Choroid plexus epithelial cell (primary cell): ENCODE measurements at regions not wholly inside any gene's neighbourhood (a gene's known extent, or its start where the extent isn't known, plus 50 kb on each side); places are given as distances from the start of the nearest gene placed in this dataset.
A peak's percentile ranks its signal among the peaks of the same experiment; 100 is the strongest.

Source experiments
- DNase-seq: peaks from one replicate; pipeline ENCODE4 v3.0.0-alpha.2; 2010; ENCODE audit warnings: low read depth
- H3K4me3 ChIP-seq: 2 replicates; pipeline ENCODE4 v1.5.1; 2011; ENCODE audit warnings: low read depth, mild to moderate bottlenecking, control low read depth, low read length, moderate library complexity
- CTCF ChIP-seq: conservative IDR thresholded peaks from 2 replicates; pipeline ENCODE4 v1.5.1; 2011; ENCODE audit warnings: low read depth, mild to moderate bottlenecking, control low read depth, inconsistent platforms, low read length, moderate library complexity

DNA sequence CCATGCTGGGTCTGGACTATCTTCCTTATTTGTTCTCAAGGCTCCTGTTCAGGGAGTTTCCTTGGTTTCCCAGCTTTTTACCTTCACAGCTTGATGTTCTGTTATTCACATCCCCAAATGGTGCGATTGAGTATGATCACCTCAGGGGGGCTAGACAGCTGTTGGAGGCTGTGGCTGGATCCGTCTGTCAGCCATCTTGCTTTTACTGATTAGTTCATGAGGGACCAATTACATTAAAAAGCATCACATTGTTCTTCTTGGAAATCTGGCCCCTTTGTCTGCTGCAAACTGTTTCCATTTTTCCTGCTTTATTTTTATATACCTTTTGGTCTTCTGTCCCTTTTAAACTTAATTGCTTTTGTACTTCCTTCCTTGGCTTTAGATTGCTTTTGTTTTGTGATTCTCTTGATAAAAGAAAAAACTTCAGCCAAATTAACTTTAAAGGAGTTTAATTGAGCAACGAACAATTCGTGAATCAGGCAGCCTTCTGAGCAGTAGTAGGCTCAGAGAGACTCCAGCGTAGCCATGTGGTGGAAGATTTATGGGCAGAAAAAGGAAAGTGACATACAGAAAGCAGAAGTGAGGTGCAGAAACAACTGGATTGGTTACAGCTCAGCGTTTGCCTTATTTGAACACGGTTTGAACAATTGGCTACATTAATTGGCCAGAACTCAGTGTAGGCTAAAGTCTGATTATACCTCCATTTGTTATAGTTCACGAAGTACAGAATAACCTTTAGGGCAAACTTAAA lies 208.7 kb downstream of the AEBP2 start:
- TF ChIP-seq CTCF = no peak
- no peak for DNase-seq
- no peak overlapping the region for H3K4me3 ChIP-seq

DNA sequence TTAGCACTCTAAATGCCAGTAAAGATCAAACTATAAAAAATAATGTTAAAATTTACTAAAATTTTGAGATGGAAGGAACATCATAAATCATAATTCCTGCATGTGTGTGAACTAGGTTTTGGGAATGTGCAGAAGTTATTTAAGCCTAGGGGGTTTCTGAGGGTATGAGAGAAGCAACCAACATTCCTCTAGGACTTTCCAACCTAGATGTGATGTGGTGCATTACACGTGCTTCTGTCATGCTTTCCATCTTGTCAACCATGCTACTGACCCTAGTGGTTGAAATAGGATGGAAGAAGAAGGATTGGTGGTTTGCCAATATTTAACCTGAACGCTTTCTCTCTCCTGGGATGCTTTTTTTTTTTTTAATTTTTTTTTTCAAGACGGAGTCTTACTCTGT lies 209.3 kb downstream of the AEBP2 start:
- H3K4me3 ChIP-seq = no peak overlapping the region
- no peak for DNase-seq
- TF ChIP-seq CTCF = no peak

GRCh38 chr12:19652386-19652785 lies 213.1 kb downstream of the AEBP2 start:
- no peak overlapping the region for H3K4me3 ChIP-seq
- no peak for DNase-seq
- TF ChIP-seq CTCF = no peak

- peak; percentile 59 for DNase-seq
- no peak for TF ChIP-seq CTCF
- no peak overlapping the region for H3K4me3 ChIP-seq
Measured at GRCh38 chr12:19654650-19655376, 215.5 kb downstream of the AEBP2 start.

DNA sequence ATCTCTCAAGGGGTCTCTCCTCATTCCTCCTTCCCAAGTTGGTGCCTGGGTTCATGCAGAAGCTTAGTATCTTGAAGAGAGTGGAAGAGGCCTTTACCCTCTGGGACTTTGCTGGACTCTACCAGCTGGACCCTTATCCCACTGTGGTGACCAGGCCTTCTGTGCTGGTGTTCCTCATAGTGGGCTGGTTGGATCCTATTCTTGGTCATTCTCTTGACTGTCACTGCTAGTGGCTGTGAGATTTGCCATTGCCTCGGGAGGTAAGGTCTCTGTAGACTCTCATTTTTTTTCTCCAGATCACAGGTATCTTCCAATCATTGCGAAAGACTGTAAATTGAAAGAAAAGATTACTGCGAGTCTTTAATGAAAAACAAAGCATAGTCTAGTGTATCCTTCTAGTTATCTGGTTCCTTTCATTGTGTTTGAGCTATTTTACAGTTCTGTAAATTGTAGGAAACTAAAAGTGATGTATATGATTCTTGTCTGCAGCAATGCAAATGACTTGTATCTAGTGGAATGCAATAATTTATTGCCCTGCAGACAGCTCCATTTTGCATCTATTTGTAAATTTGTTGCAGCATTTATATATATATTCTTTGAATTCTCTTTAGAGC lies 217.9 kb downstream of the AEBP2 start:
- H3K4me3 ChIP-seq = no peak overlapping the region
- TF ChIP-seq CTCF = no peak
- DNase-seq = no peak

DNA sequence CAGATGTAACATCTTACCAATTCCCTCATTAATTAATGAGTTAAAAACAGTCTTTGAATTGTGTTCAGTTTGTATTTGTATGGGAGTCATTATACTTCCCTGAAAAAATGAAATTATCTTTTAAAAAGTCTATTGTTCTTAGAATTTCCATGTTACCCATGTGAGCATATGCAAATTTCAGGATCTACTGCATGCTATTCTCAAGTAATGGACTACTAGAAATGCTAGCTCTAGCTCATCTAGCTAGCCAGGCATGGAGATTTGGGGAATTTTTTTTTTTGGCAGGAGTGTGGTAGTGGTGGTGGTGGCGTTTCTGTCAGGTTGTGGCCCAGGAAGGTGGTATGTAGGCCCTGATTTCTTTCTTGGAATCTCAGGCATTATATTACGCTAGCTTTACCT lies 218.4 kb downstream of the AEBP2 start:
- H3K4me3 ChIP-seq = no peak overlapping the region
- DNase-seq = no peak
- TF ChIP-seq CTCF = no peak
